GM12892 (cell line): ENCODE measurements at regions not wholly inside any gene's neighbourhood (a gene's known extent, or its start where the extent isn't known, plus 50 kb on each side); places are given as distances from the start of the nearest gene placed in this dataset.

Source experiments
- POLR2A ChIP-seq: IDR thresholded peaks from 2 replicates; pipeline ENCODE4 v1.6.1; 2011; ENCODE audit warnings: low read depth, low read length, control low read depth
- TAF1 ChIP-seq: IDR thresholded peaks from 2 replicates; pipeline ENCODE4 v1.6.1; 2011; ENCODE audit warnings: low read depth, mild to moderate bottlenecking, control low read depth, low read length, borderline replicate concordance

GRCh38 chr16:48084826-48085225, 71.0 kb downstream of the ABCC12 start:
- TF ChIP-seq TAF1 (no peak), POLR2A (no peak)
